GM12873 (cell line): ENCODE measurements at regions not wholly inside any gene's neighbourhood (a gene's known extent, or its start where the extent isn't known, plus 50 kb on each side); places are given as distances from the start of the nearest gene placed in this dataset.

ENCODE experiments used
- CTCF ChIP-seq: IDR thresholded peaks from 2 replicates; pipeline ENCODE4 v1.5.1; 2012; ENCODE audit warnings: low read depth, mild to moderate bottlenecking, moderate library complexity, low read length, control low read depth; ENCODE audit not compliant: insufficient read depth; ENCODE audit errors: missing control alignments

DNA sequence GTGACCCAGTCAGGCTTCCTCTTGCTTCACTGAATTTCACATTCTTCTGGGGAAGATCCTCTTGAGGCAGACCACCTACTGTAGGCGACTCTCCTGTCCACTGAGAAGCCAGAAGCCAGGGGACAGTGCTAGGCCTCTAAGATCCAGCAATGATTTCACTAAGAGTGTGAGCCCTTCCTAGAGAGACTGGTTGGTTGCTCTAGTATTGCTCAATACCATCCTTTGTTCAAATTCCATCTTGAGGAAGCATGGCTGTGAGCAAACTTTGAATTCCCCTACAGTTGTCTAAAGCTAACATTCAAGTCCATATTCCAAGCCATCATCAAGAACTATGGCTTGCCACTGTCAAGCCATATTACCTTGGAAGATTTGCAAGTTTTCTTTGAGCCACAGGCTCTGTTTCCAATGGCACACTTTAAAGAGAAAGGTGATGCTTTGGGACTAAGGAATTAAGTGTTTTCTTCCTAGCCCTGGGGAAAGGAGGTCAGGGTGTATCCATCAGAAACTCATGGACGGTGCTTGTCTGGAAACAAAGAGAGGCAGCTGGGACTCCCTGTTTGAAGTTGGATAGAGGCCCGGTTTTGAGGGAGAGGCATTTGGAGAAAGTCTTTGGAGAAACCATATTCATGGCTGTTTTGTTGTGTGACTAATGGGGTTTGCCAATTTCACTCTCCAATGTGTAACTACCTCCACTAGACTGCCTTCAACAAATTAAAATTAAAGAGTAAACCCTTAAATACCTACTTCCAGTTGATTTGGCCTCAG, 1217.9 kb downstream of the VRK1 start:
- no peak for TF ChIP-seq CTCF

- TF ChIP-seq CTCF = no peak
Observed at GRCh38 chr14:98015921-98016320, 1218.7 kb downstream of the VRK1 start.

- TF ChIP-seq CTCF = no peak
Observed at GRCh38 chr14:98018628-98019027, 1221.4 kb downstream of the VRK1 start.

DNA sequence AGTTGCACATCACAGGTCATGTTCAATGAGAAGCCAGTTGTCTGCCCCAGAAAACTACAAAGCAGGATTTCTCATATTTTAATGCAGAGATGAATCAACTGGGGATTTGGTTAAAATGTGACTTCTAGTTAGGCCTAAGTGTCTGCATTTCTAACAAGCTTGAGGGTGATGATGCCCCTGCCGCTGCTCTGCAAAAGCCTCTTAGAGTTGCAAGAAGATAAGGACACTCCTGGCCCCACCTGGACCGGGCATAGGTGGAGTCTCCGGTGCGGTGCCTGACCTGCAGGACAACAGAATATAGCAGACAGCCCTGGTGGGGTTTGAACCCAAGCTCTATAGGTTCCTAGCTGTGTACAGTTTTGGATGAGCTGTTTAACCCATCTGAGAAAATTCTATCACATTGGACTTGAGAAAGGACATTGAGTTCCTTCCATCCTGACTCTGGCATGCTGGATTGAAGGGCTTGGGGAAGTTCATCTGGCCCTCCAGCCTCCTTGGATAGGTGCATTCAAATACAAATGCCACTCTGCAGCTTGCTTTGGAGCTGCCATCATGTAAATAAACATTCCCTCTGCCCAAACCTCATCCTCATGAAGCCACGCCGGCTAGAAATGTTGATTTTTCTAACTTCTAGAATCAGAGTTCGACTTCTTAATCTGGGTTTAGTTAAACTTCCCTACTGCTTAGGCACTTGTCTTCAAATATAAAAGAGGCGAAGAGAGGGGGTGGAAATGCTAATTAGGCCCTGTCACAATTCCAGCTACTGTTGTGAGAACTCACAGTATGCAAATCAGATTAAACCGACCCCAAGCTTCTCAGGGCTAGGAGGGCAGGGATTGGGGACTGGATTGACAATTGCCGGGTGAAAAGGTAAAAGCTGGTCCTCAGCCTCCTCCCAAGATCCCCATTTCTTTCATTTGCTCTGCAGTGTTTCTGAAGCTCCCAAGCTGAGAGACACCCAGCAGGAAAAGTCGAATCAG, 1225.6 kb downstream of the VRK1 start:
- TF ChIP-seq CTCF = no peak

- no peak for TF ChIP-seq CTCF
Observed at GRCh38 chr14:98028162-98028561, 1231.0 kb downstream of the VRK1 start.

- TF ChIP-seq CTCF = no peak
Observed at GRCh38 chr14:98035396-98035795, 1236.6 kb downstream of the BCL11B start.

DNA sequence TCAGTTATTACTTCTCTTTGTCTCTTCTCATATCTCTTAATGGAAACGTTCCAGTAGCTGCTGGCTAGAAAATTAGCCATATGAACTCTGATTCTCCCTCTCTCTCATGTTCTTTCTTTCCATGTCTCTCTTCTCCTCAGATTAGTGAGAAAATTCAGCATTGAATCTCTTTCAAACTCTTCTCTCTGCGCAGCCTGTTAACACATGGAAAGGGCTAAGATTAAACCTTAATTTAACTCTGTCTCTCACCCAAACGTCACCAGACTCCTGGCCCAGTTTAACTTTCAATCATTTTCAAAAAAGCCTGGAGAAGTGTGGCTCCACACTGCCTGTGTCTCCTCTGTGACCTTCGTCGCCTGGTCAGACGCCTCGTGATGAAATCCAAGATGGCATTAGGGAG, 1234.2 kb downstream of the BCL11B start:
- no peak for TF ChIP-seq CTCF
